HG03439 (cell line): ENCODE measurements at regions not wholly inside any gene's neighbourhood (a gene's known extent, or its start where the extent isn't known, plus 50 kb on each side); places are given as distances from the start of the nearest gene placed in this dataset.
"Not testable (repeated sequence)": the region's sequence is repeated elsewhere in the genome, so short reads cannot be mapped to it uniquely, and the experiment has no call there.

Experiments used
- ATAC-seq: cut with Tn5 transposase; IDR thresholded peaks from one replicate; pipeline ENCODE4 v1.9.1; 2021; ENCODE audit warnings: mild to moderate bottlenecking, moderate library complexity; ENCODE audit not compliant: unreplicated experiment

GRCh38 chr14:57150449-57150848 lies 118.3 kb downstream of the EXOC5 start:
- ATAC-seq, result no peak

GRCh38 chr14:57139173-57139572 lies 129.5 kb downstream of the EXOC5 start:
- no peak for ATAC-seq

GRCh38 chr14:57136669-57137328 lies 131.9 kb downstream of the EXOC5 start:
- ATAC-seq, result no peak

DNA sequence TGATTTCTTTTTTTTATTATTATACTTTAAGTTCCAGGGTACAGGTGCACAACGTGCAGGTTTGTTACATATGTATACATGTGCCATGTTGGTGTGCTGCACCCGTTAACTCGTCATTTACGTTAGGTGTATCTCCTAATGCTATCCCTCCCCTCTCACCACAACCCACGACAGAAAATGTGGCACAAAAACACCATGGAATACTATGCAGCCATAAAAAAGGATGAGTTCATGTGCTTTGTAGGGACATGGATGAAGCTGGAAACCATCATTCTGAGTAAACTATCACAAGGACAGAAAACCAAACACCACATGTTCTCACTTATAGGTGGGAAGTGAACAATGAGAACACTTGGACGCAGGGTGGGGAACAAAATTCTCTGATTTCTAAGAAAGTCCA lies 140.9 kb downstream of the EXOC5 start:
- not testable (repeated sequence) for ATAC-seq

DNA sequence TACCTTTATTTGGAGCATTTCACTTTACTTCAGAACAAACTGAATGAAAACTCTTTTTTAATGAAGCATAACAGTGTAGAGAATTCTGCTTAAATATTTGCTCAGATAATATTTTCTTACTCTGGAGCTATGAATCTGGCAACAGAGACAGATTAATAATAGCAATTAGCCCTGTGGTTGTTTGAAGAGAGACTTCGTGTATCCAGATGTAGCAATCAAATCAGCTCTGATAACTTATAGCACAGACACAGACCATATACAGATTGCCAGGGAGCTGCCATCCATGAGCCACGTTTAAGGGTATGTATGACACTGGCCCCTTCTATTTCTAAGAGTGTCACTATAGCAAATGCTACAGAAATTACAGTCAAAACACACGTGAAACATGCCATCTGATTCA lies 146.6 kb downstream of the EXOC5 start:
- no peak for ATAC-seq

- not testable (repeated sequence) for ATAC-seq
Measured at GRCh38 chr14:57112072-57112807, 156.5 kb downstream of the EXOC5 start.

- ATAC-seq, result not testable (repeated sequence)
Measured at GRCh38 chr14:57110411-57110810, 158.3 kb downstream of the EXOC5 start.

- ATAC-seq, result no peak
Measured at GRCh38 chr14:57091030-57091608, 177.6 kb downstream of the EXOC5 start.

DNA sequence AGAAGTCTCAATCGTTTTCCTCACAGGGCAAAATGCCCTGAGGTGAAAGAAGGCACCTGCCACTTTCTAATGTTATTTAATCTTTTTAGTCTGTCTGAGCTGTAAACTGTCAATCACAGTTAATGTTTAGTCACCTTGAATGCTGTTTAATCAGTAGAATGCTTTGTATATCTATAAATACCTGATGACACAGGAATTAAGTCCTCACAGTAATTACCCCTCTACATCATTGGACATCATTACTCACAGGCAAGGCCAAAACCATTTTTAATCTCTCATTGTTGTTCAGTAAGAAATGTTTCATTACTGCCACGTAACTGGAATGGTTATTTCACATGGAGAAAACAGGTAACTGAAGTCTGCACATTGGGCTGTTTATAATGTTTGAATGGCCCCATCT lies 178.8 kb downstream of the EXOC5 start:
- no peak for ATAC-seq

DNA sequence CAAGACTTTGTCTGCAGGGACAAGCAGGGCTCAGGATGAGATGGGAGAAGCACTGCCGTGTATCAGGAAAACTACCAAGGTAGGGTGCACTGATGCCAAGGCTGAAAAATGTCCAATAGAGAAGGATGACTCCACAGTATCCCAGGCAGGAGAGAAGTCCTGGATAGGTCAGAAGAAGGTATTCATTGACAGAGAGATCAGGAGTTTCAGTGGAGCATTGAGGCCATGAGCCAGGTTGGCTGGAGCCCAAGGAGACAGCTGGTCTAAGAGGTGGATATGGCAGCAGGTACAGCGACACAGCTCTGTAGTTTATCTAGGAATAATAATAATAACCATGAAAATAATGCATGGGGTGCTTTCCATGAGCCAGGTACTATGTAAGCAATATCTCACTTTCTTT lies 180.9 kb downstream of the EXOC5 start:
- ATAC-seq, result no peak

DNA sequence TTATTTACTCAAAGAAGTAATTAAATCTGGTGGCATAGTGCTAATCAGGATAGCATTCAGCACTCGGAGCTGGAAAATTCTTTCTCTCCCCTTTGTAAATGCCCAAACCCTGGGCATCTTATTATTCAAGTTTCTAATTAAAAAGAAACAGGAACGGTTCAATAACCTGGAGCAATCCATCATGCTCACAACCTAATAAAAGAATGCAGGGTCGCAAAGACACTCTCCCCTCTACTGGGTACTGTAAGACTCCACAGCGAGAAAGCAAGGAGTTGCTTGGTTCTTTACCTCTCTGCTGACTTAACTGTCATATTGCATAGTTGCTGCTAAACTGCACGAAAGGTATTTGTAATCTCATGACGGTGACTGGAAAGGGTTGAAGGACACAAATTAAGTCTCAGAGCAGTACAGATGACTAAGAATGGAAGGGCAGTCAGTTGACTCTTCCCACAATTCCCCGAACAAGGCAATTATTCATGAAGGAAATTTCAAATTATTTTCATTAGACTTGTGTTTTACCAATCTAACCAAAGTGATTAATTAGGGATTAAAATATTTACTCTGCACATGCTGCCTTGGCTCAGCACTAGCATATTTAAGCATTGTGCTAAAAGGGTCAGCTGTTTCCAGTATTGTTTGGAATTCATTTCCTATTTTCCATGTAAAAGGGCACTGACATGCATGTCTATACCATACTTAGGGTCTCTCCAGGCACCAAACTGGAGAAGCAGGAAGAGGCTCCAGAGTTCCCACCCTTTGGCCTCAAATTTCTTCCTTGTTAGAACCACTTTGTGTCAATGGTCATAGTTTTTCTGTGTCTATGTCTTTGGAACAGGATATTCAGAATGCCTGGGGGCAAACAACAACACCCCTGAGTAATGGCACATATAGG lies 182.2 kb downstream of the EXOC5 start:
- ATAC-seq, result no peak

GRCh38 chr14:57085801-57086200 lies 182.9 kb downstream of the EXOC5 start:
- no peak for ATAC-seq

DNA sequence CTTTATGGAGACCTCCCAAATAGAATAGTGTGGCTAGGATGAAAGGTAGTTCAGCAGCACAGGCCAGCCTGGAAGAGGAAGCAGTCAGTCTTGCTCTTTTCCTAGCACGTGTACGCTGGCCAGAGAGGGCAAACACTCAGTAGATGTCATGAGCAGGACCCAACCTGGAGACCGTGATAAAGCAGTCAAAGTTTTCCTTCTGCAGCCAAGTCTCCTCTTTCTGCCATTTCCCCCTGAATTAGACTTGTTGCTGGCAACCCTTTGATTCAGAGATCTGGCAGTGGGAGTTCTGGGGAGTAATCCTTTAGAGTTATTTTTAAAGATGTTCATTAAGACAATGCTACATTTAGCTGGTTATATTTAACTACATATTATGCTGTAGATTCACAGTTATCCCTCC lies 183.7 kb downstream of the EXOC5 start:
- ATAC-seq, result no peak

GRCh38 chr14:57080691-57081090 lies 188.0 kb downstream of the EXOC5 start:
- no peak for ATAC-seq

DNA sequence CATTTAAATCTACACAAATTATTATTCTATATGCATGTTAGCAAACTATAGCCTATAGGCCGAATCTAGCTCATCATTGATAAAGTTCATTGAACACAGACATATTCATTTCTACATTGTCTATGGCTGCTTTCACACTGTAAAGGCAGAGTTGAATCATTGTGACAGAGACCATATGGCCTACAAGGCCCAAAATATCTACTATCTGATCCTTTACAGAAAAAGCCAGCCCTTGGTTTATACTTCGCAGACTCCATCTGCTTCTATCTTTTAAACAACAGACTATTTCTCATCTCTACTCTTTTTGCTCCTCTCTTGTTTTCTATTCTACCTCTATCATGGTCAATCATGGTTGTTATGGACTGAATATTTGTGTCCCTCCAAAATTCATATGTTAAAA lies 190.7 kb downstream of the EXOC5 start:
- ATAC-seq, result no peak

DNA sequence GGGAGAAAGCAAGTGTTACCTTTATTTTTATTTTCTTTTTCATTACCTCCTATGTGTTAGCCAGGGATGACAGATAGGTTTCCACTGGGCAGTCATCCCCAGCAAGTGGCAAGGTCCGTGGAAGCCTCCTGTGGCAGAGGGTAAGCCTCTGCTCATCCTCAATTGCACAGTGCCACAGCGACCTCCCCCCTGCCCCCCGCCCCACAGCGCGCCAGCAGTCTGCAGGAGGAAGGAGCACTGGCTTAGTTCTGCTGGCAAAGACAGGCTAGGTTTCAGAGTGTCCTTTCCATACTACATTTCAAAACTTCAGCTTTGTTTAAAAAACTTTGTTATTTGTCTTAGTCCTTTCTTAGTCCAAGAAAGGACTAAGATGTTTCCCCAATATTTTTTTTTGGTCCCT lies 194.7 kb downstream of the EXOC5 start:
- no peak for ATAC-seq

GRCh38 chr14:57071639-57072038 lies 197.1 kb downstream of the EXOC5 start:
- ATAC-seq, result no peak

DNA sequence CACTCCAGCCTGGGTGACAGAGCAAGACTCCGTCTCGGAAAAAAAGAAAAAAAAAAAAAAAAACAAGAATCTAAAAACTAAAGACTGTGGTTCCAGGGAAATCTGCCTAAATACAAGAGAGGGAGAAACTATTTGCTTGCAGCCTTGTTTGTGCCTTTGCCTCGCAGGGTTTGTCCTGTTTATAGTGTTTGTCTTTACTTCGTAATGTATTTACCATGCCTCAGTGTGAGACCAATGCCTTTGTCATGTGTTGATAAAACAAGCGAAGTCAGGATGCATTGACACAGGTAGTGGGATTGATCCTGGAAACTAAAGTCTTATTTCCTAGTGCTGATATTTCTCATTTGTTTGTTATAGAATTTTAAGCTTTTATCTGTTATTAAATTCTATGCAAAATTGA lies 199.0 kb downstream of the EXOC5 start:
- ATAC-seq, result no peak

DNA sequence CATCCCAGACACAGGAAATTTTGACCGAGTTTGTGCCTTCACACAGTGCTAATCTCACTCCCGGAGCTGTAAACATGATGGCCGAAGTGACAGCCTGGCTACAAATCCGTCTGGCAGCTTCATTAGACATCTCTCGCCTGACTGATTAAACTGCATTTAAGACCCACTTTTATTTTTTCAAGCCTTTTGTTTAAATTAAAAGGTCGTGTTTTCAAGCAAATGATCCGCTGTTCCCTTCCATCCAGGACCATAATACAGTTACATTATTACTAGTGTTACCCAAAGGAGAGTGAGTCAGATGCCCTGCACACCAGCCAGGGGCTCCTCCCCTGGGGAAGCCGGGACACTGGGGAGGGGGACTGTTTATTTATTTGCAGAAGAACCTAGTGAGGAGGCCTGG lies 200.2 kb downstream of the EXOC5 start:
- ATAC-seq, result no peak

GRCh38 chr14:57066887-57067513 lies 201.7 kb downstream of the EXOC5 start:
- no peak for ATAC-seq

DNA sequence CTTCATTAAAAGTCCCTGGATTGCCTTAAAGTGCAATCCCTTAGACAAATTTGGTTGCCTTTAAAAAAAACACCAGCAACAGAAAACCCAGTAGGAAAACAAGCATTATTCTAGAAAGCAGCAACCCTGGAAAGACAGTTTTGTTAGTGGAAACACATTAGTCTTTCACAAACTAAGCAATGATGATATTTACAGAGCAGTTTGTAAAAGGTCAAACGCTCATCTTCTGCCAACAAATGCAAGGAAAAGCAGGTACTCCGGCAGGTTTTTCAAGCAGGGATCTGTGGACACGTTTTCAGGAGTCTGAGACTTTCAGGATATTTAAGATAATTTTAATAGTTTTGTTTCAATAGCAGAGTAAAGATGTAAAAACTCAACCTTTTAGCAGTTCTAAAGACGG lies 202.2 kb downstream of the EXOC5 start:
- ATAC-seq, result no peak
